ENCODE measurements at regions not wholly inside any gene's neighbourhood (a gene's known extent, or its start where the extent isn't known, plus 50 kb on each side); places are given as distances from the start of the nearest gene placed in this dataset.
"Not testable (repeated sequence)": the region's sequence is repeated elsewhere in the genome, so short reads cannot be mapped to it uniquely, and the experiment has no call there.

DNA sequence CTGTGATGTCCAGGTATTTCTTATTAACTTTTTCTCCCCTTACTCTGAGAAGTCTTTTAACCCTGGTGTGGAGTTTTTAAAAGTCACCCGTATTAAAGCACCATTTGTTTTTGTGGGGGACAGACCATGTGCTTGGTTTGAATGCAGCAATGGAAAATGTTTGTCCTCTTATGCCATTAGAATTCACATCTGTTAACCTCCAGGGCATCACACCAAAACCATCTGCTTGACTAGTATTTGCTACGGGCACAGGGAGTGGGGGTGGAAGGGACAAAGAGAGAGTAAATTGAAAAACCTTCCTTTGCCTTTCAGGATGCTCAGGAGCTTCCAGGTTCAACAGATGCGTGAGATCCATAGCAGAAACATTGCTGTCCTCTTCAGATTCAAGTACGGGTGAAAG, 61.4 kb upstream of the GOLGA8B start:
- H3K27me3 ChIP-seq = no peaks in the 10 kb centered on the region
- H3K4me3 ChIP-seq = no peak overlapping the region
- 75 to 77% methylated on average over 4 of the region's 4 CpGs for WGBS, 2 donors
- no peaks in the 10 kb centered on the region for H3K36me3 ChIP-seq
- no peak for DNase-seq (ENCODE audit: low spot score in 2 of 2)
- H3K9me3 ChIP-seq = no peaks in the 10 kb centered on the region
- H3K27ac ChIP-seq = no peak overlapping the region
- H3K4me1 ChIP-seq = no peaks in the 10 kb centered on the region
- TF ChIP-seq, protein P1, sequence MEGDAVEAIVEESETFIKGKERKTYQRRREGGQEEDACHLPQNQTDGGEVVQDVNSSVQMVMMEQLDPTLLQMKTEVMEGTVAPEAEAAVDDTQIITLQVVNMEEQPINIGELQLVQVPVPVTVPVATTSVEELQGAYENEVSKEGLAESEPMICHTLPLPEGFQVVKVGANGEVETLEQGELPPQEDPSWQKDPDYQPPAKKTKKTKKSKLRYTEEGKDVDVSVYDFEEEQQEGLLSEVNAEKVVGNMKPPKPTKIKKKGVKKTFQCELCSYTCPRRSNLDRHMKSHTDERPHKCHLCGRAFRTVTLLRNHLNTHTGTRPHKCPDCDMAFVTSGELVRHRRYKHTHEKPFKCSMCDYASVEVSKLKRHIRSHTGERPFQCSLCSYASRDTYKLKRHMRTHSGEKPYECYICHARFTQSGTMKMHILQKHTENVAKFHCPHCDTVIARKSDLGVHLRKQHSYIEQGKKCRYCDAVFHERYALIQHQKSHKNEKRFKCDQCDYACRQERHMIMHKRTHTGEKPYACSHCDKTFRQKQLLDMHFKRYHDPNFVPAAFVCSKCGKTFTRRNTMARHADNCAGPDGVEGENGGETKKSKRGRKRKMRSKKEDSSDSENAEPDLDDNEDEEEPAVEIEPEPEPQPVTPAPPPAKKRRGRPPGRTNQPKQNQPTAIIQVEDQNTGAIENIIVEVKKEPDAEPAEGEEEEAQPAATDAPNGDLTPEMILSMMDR (IDR thresholded peaks at IDR 0.05) = no peak
- TF ChIP-seq POLR2A (IDR thresholded peaks at IDR 0.05) = no peak
- no peak for TF ChIP-seq EP300 (IDR thresholded peaks at IDR 0.05)

DNA sequence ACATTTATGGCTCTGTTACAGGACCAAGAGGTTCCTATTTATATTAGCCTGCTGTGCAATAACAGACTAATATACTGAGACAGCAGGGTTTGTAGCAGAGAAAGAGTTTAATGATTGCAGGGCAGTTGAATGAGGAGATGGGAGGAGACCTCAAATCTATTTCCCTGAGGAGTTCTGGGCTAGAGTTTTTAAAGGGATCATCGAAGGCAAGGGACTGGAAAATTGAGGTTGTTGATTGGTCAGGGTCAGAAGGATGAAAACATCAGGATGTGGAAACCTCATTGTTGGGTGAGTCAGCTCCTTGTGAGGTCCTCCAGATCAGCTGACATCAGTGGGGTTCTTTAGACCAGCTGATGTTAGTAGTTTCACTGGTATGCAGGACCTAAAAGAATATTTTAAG, 60.6 kb upstream of the GOLGA8B start:
- Histone ChIP-seq H3K9me3 (no peaks in the 10 kb centered on the region), H3K27me3 (no peaks in the 10 kb centered on the region), H3K27ac (no peak overlapping the region), H3K4me3 (no peak overlapping the region), H3K4me1 (no peaks in the 10 kb centered on the region), H3K36me3 (no peaks in the 10 kb centered on the region)
- TF ChIP-seq, protein P1 (IDR thresholded peaks at IDR 0.05) = no peak
- TF ChIP-seq POLR2A (IDR thresholded peaks at IDR 0.05) = no peak
- no peak for TF ChIP-seq EP300 (IDR thresholded peaks at IDR 0.05)
- DNase-seq (ENCODE audit: low spot score in 2 of 2) = no peak
- 38 to 45% methylated on average over 1 of the region's 1 CpG for WGBS, 2 donors

DNA sequence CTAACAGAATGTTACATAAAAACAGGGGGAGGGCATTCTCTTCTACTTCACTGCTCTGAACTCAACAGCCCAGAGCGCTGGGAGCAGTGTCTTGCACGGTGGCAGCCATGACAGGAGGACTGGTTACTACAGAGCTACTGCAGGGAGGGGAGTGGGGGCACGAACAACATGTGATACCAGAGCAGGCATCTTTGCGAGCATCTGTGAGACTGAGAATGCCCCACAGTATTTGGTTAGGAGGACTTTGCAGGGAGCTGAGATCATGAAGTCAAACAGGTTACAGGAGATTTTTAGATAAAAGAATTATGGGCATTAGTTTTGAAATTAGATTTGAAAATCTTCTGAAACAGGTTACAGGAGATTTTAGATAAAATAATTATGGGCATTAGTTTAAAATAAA, 58.8 kb upstream of the GOLGA8B start:
- Histone ChIP-seq H3K27me3 (no peaks in the 10 kb centered on the region), H3K4me3 (no peak overlapping the region), H3K9me3 (no peaks in the 10 kb centered on the region), H3K36me3 (no peaks in the 10 kb centered on the region), H3K27ac (no peak overlapping the region), H3K4me1 (no peaks in the 10 kb centered on the region)
- WGBS, 2 donors = 51 to 62% methylated on average over 4 of the region's 4 CpGs
- TF ChIP-seq EP300 (IDR thresholded peaks at IDR 0.05) (no peak), POLR2A (IDR thresholded peaks at IDR 0.05) (no peak)
- TF ChIP-seq, protein P1 (IDR thresholded peaks at IDR 0.05) = no peak
- DNase-seq (ENCODE audit: low spot score in 2 of 2) = no peak

DNA sequence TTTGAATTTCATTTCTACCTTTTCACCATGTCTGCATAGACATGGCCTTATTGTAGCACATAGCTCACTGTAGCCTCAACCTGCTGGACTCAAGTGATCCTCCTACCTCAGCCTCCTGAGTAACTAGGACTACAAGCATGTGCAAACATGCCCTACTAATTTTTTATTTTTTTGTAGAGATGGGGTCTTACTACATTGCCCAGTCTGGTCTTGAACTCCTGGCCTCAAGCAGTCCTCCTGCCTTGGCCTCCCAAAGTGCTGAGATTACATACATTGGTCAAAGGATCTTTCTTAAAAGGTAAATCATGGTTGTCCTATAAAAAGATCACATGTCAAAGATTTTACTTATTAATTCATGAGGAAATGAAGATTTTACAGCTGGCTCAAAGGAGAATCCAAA, 57.2 kb upstream of the GOLGA8B start:
- H3K27me3 ChIP-seq = no peaks in the 10 kb centered on the region
- H3K9me3 ChIP-seq = no peaks in the 10 kb centered on the region
- no peaks in the 10 kb centered on the region for H3K36me3 ChIP-seq
- H3K27ac ChIP-seq = no peak overlapping the region
- TF ChIP-seq EP300 (IDR thresholded peaks at IDR 0.05) = no peak
- TF ChIP-seq, protein P1 (IDR thresholded peaks at IDR 0.05) = no peak
- no peak for TF ChIP-seq POLR2A (IDR thresholded peaks at IDR 0.05)
- DNase-seq (ENCODE audit: low spot score in 2 of 2) = no peak
- no peak overlapping the region for H3K4me3 ChIP-seq
- H3K4me1 ChIP-seq = no peaks in the 10 kb centered on the region

GRCh38 chr15:34637305-34637704, 53.9 kb upstream of the GOLGA8B start:
- H3K36me3 ChIP-seq = no peaks in the 10 kb centered on the region
- 88 to 93% methylated on average over 1 of the region's 1 CpG for WGBS, 2 donors
- H3K4me3 ChIP-seq = no peak overlapping the region
- no peaks in the 10 kb centered on the region for H3K27me3 ChIP-seq
- peaks cover 0 to 10% (median 0%) of the 10 kb centered on the region in 4 donors for H3K9me3 ChIP-seq
- TF ChIP-seq, protein P1 (IDR thresholded peaks at IDR 0.05) = no peak
- DNase-seq (ENCODE audit: low spot score in 2 of 2) = no peak
- H3K4me1 ChIP-seq = no peaks in the 10 kb centered on the region
- no peak overlapping the region for H3K27ac ChIP-seq

GRCh38 chr15:34633602-34634001, 50.2 kb upstream of the GOLGA8B start:
- not testable (repeated sequence) for H3K27me3 ChIP-seq; H3K36me3 ChIP-seq; H3K27ac ChIP-seq; H3K4me3 ChIP-seq; H3K4me1 ChIP-seq; DNase-seq (ENCODE audit: low spot score in 2 of 2)
- 86 to 87% methylated on average over 4 of the region's 4 CpGs for WGBS, 2 donors
- peaks cover 0 to 13% (median 0%) of the 10 kb centered on the region in 4 donors for H3K9me3 ChIP-seq

All from tibial nerve (tissue), 4 donors.